Osteocyte (in vitro differentiated cells): ENCODE measurements at regions not wholly inside any gene's neighbourhood (a gene's known extent, or its start where the extent isn't known, plus 50 kb on each side); places are given as distances from the start of the nearest gene placed in this dataset.

Experiments used
- DNase-seq: peaks from one replicate; pipeline ENCODE4 v3.0.0; 2021; ENCODE audit warnings: mixed read lengths; ENCODE audit not compliant: unreplicated experiment; ENCODE audit errors: extremely low spot score
- H3K27ac Mint-ChIP-seq: one replicate; pipeline ENCODE4 v1.8.0; 2021; ENCODE audit warnings: mild to moderate bottlenecking, mixed read lengths; ENCODE audit not compliant: unreplicated experiment
- H3K27me3 Mint-ChIP-seq: one replicate; pipeline ENCODE4 v1.8.0; 2021; ENCODE audit warnings: mixed read lengths; ENCODE audit not compliant: unreplicated experiment
- H3K36me3 Mint-ChIP-seq: one replicate; pipeline ENCODE4 v1.8.0; 2021; ENCODE audit warnings: mixed read lengths; ENCODE audit not compliant: unreplicated experiment
- H3K4me1 Mint-ChIP-seq: one replicate; pipeline ENCODE4 v1.8.0; 2021; ENCODE audit warnings: mixed read lengths; ENCODE audit not compliant: unreplicated experiment
- H3K4me3 Mint-ChIP-seq: one replicate; pipeline ENCODE4 v1.8.0; 2021; ENCODE audit warnings: mild to moderate bottlenecking, moderate library complexity, mixed read lengths; ENCODE audit not compliant: unreplicated experiment
- H3K9me3 Mint-ChIP-seq: one replicate; pipeline ENCODE4 v1.8.0; 2021; ENCODE audit warnings: mixed read lengths; ENCODE audit not compliant: unreplicated experiment
- TF ChIP-seq, protein P1 (sequence below): fragments of 200-600 bp; sonication (generic); IDR thresholded peaks from 2 replicates; pipeline ENCODE4 v1.5.0; 2021; ENCODE audit warnings: antibody characterized with exemption, mild to moderate bottlenecking, moderate library complexity

DNA sequence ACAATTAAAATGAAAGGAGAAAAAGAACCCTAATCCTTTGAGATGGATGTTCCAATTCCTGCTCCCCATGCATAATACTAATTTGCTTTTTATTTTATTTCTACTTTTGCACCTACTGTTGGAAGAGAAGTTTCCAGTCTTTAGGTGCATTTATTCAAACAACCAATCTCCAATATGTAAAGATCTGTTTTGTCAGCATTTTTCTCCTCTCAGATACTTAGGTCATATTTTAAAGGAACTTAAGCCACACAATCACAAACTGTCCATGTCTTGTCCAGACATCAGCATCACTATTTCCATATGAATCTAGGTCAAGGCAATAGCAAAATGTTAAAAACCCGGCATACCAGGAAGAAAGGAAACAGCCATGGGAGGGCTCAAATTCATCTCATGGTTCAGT, 1023.2 kb downstream of the BCL11A start:
- DNase-seq = no peak
- H3K9me3 Mint-ChIP-seq = peaks cover 10% of the 10 kb centered on the region
- H3K4me1 Mint-ChIP-seq = no peaks in the 10 kb centered on the region
- H3K36me3 Mint-ChIP-seq = no peaks in the 10 kb centered on the region
- H3K27me3 Mint-ChIP-seq = no peaks in the 10 kb centered on the region
- H3K27ac Mint-ChIP-seq = no peak overlapping the region
- TF ChIP-seq, protein P1, sequence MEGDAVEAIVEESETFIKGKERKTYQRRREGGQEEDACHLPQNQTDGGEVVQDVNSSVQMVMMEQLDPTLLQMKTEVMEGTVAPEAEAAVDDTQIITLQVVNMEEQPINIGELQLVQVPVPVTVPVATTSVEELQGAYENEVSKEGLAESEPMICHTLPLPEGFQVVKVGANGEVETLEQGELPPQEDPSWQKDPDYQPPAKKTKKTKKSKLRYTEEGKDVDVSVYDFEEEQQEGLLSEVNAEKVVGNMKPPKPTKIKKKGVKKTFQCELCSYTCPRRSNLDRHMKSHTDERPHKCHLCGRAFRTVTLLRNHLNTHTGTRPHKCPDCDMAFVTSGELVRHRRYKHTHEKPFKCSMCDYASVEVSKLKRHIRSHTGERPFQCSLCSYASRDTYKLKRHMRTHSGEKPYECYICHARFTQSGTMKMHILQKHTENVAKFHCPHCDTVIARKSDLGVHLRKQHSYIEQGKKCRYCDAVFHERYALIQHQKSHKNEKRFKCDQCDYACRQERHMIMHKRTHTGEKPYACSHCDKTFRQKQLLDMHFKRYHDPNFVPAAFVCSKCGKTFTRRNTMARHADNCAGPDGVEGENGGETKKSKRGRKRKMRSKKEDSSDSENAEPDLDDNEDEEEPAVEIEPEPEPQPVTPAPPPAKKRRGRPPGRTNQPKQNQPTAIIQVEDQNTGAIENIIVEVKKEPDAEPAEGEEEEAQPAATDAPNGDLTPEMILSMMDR = no peak
- no peak overlapping the region for H3K4me3 Mint-ChIP-seq

DNA sequence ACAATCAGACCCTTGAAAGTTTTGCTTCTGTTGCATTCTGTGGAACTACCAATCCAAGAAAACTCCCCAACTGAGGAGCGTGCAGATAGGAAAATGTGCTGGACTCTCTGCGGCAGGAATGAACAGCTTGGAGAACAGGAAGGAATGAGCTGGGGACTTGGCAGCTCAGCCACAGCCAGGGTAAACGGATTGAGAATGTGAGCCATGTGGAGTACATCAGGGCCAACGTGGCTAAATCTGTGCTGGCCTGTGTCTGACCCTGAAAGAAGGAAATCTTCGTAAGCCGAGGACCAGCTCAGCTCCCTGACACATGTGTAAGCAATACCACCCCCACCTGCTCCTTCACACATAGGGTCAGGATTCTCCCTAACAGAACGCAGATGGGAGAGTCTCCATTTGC, 1023.7 kb downstream of the BCL11A start:
- TF ChIP-seq, protein P1 = no peak
- Mint-ChIP-seq H3K4me3 (no peak overlapping the region), H3K36me3 (no peaks in the 10 kb centered on the region), H3K27me3 (no peaks in the 10 kb centered on the region), H3K27ac (no peak overlapping the region), H3K4me1 (no peaks in the 10 kb centered on the region), H3K9me3 (peaks cover 10% of the 10 kb centered on the region)
- no peak for DNase-seq

DNA sequence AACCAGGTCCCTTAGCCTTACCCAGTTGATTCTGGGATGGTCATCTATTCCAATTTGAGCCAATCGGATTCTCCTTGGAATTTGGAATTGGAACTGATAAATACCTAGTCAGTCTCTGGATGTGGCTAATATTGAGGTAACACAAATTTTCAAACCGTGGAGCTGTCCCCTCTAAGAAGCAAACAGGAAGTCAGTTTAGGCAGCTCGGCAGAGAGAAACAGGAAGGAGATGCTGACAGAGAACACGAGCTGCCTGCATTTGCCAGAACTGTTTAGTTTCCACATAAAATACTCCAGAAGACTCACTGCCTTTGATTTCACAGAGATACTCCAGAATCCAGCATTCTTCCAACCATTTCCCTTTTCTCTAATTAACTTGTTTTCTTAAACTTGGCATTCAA, 1024.9 kb downstream of the BCL11A start:
- Mint-ChIP-seq H3K4me1 (no peaks in the 10 kb centered on the region), H3K36me3 (no peaks in the 10 kb centered on the region), H3K27ac (no peak overlapping the region), H3K4me3 (no peak overlapping the region), H3K27me3 (no peaks in the 10 kb centered on the region), H3K9me3 (peaks cover 10% of the 10 kb centered on the region)
- TF ChIP-seq, protein P1 = no peak
- DNase-seq = no peak

DNA sequence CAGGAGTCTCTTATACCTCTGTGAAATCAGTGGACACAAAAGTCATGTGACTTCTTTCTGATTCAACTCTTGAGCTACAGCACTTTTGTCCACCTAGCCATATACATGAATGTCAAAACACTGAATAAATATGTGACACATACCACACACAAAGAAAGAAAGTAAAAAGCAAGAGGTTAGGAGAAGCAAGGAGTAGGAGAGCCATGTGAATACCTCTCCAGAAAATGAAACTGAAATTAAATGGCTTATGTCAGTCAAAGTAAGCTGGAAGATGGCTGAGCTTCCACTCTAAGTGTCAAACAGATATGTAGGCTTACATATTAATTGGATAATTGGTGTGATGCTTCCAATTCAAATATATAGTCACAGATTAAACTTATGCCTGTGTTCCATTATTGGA, 1050.5 kb downstream of the BCL11A start:
- Mint-ChIP-seq H3K27me3 (no peaks in the 10 kb centered on the region), H3K4me3 (no peak overlapping the region), H3K27ac (no peak overlapping the region), H3K9me3 (peaks cover 21% of the 10 kb centered on the region), H3K4me1 (no peaks in the 10 kb centered on the region), H3K36me3 (no peaks in the 10 kb centered on the region)
- TF ChIP-seq, protein P1 = no peak
- no peak for DNase-seq

DNA sequence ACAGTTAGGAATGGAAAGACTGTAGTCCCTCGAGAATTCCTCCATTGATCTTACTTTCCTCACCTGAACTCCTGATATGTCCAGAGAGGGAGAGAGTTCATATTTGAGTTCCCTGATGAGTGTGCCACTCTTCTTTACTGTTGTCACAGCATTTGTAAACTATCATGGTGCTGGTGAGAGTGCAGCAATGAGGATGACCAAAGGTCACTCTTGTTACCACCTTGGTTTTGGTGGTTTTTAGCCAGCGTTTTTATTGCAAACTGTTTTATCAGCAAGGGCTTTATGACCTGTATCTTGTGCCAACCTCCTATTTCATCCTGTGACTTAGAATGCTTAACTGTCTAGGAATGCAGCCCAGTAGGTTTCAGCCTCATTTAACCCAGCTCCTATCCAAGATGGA, 1062.5 kb downstream of the BCL11A start:
- DNase-seq = no peak
- TF ChIP-seq, protein P1 = no peak
- H3K4me1 Mint-ChIP-seq = no peaks in the 10 kb centered on the region
- peaks cover 21% of the 10 kb centered on the region for H3K9me3 Mint-ChIP-seq
- H3K27ac Mint-ChIP-seq = no peak overlapping the region
- no peak overlapping the region for H3K4me3 Mint-ChIP-seq
- no peaks in the 10 kb centered on the region for H3K27me3 Mint-ChIP-seq
- H3K36me3 Mint-ChIP-seq = no peaks in the 10 kb centered on the region
